Liver (tissue), 7 donors: ENCODE measurements at regions not wholly inside any gene's neighbourhood (a gene's known extent, or its start where the extent isn't known, plus 50 kb on each side); places are given as distances from the start of the nearest gene placed in this dataset.

Experiments
- DNase-seq: peaks from one replicate; pipeline ENCODE4 v3.0.0-alpha.2; 2017; ENCODE audit warnings: low spot score
- H3K27ac ChIP-seq, 2 donors: one replicate each; pipeline ENCODE4 v1.7.0; 2013; ENCODE audit warnings: inconsistent platforms in 2 of 2, low read length in 2 of 2, control low read depth in 1 of 2, low read depth in 1 of 2, mild to moderate bottlenecking in 1 of 2
- H3K27me3 ChIP-seq, 4 donors: one replicate each; pipeline versions ENCODE4 v1.6.1 to v1.7.0; 2013; ENCODE audit warnings: low read length in 3 of 4, inconsistent platforms in 1 of 4, mild to moderate bottlenecking in 1 of 4, moderate library complexity in 1 of 4; ENCODE audit not compliant: control insufficient read depth in 4 of 4, insufficient read depth in 4 of 4
- H3K36me3 ChIP-seq, 4 donors: one replicate each; pipeline versions ENCODE4 v1.6.1 to v1.7.0; 2013; ENCODE audit warnings: low read length in 3 of 4, mild to moderate bottlenecking in 3 of 4, low read depth in 1 of 4, moderate library complexity in 1 of 4; ENCODE audit not compliant: control insufficient read depth in 4 of 4, insufficient read depth in 3 of 4
- H3K4me1 ChIP-seq, 4 donors: one replicate each; pipeline versions ENCODE4 v1.6.1 to v1.7.0; 2013; ENCODE audit warnings: low read length in 3 of 4, mild to moderate bottlenecking in 3 of 4, moderate library complexity in 1 of 4; ENCODE audit not compliant: control insufficient read depth in 4 of 4, insufficient read depth in 4 of 4
- H3K4me3 ChIP-seq, 3 donors: one replicate each; pipeline versions ENCODE4 v1.6.1 to v1.7.0; 2013; ENCODE audit warnings: low read length in 3 of 3, control low read depth in 1 of 3, low read depth in 1 of 3, mild to moderate bottlenecking in 1 of 3
- H3K9ac ChIP-seq, 2 donors: one replicate each; pipeline ENCODE4 v1.7.0; 2013; ENCODE audit warnings: low read length in 2 of 2, mild to moderate bottlenecking in 2 of 2, moderate library complexity in 2 of 2, control low read depth in 1 of 2, low read depth in 1 of 2
- H3K9me3 ChIP-seq, 4 donors: one replicate each; pipeline versions ENCODE4 v1.6.1 to v1.7.0; 2013; ENCODE audit warnings: low read length in 3 of 4; ENCODE audit not compliant: control insufficient read depth in 4 of 4
- ATF3 ChIP-seq: IDR thresholded peaks from 2 replicates; pipeline ENCODE4 v1.6.1; 2016; ENCODE audit warnings: antibody characterized with exemption
- EGR1 ChIP-seq, 2 donors: IDR thresholded peaks; 2 replicates each; pipeline ENCODE4 v1.6.1; 2016 to 2018; ENCODE audit warnings: antibody characterized with exemption in 2 of 2, low read depth in 2 of 2
- FOXA1 ChIP-seq: IDR thresholded peaks from 2 replicates; pipeline ENCODE4 v1.6.1; 2016; ENCODE audit warnings: antibody characterized with exemption
- FOXA2 ChIP-seq: IDR thresholded peaks from 2 replicates; pipeline ENCODE4 v1.6.1; 2016; ENCODE audit warnings: antibody characterized with exemption
- GABPA ChIP-seq, 2 donors: IDR thresholded peaks in 1 of 2; conservative IDR thresholded peaks in 1 of 2; 2 replicates each; pipeline ENCODE4 v1.6.1; 2016; ENCODE audit warnings: antibody characterized with exemption in 2 of 2, mild to moderate bottlenecking in 1 of 2, moderate library complexity in 1 of 2
- HNF4G ChIP-seq: IDR thresholded peaks from 2 replicates; pipeline ENCODE4 v1.6.1; 2016; ENCODE audit warnings: antibody characterized with exemption
- JUND ChIP-seq, 2 donors: IDR thresholded peaks; 2 replicates each; pipeline ENCODE4 v1.6.1; 2016; ENCODE audit warnings: antibody characterized with exemption in 2 of 2
- MAX ChIP-seq: IDR thresholded peaks from 2 replicates; pipeline ENCODE4 v1.6.1; 2016; ENCODE audit warnings: antibody characterized with exemption
- NR2F2 ChIP-seq: IDR thresholded peaks from 2 replicates; pipeline ENCODE4 v1.6.1; 2016; ENCODE audit warnings: antibody characterized with exemption
- RAD21 ChIP-seq, 2 donors: IDR thresholded peaks; 2 replicates each; pipeline ENCODE4 v1.6.1; 2016; ENCODE audit warnings: antibody characterized with exemption in 2 of 2, mild to moderate bottlenecking in 2 of 2
- REST ChIP-seq: IDR thresholded peaks from 2 replicates; pipeline ENCODE4 v1.6.1; 2016; ENCODE audit warnings: antibody characterized with exemption, mild to moderate bottlenecking
- RXRA ChIP-seq, 2 donors: IDR thresholded peaks; 2 replicates each; pipeline ENCODE4 v1.6.1; 2017 to 2018; ENCODE audit warnings: antibody characterized with exemption in 2 of 2, mild to moderate bottlenecking in 1 of 2
- SP1 ChIP-seq: IDR thresholded peaks from 2 replicates; pipeline ENCODE4 v1.6.1; 2018; ENCODE audit warnings: antibody characterized with exemption, mild to moderate bottlenecking
- TAF1 ChIP-seq: conservative IDR thresholded peaks from 2 replicates; pipeline ENCODE4 v1.6.1; 2016; ENCODE audit warnings: antibody characterized with exemption, mild to moderate bottlenecking
- YY1 ChIP-seq: IDR thresholded peaks from 2 replicates; pipeline ENCODE4 v1.6.1; 2016; ENCODE audit warnings: antibody characterized with exemption, mild to moderate bottlenecking
- ZBTB33 ChIP-seq: IDR thresholded peaks from 2 replicates; pipeline ENCODE4 v1.6.1; 2016; ENCODE audit warnings: antibody characterized with exemption
- WGBS: extraction: QIAGEN DNeasy Blood & Tissue Kit; methylation state at CpG from one replicate; pipeline ENCODE4 v1.1.7; 2013; 5-methylcytosine and 5-hydroxymethylcytosine counted together
- donor health status: healthy.
- donor health status: healthy.
- donor health status: healthy.
- donor health status: healthy.

- Histone ChIP-seq H3K27ac (no peak overlapping the region), H3K36me3 (no peaks in the 10 kb centered on the region), H3K4me3 (no peak overlapping the region), H3K9ac (no peak overlapping the region), H3K4me1 (no peaks in the 10 kb centered on the region), H3K27me3 (peaks cover 0 to 5% (median 1%) of the 10 kb centered on the region in 4 donors), H3K9me3 (peaks cover 0 to 4% (median 0%) of the 10 kb centered on the region in 4 donors)
- DNase-seq, result no peak
- TF ChIP-seq FOXA1, result no peak
- TF ChIP-seq ZBTB33, result no peak
- TF ChIP-seq EGR1 (IDR thresholded peaks at IDR 0.05; ENCODE audit: low read depth in 2 of 2), result no peak
- no peak for TF ChIP-seq ATF3
- TF ChIP-seq JUND (IDR thresholded peaks at IDR 0.05), result no peak
- no peak for TF ChIP-seq TAF1
- no peak for TF ChIP-seq YY1
- TF ChIP-seq REST, result no peak
- no peak for TF ChIP-seq RXRA (IDR thresholded peaks at IDR 0.05)
- no peak for TF ChIP-seq RAD21 (IDR thresholded peaks at IDR 0.05)
- TF ChIP-seq SP1, result no peak
- no peak for TF ChIP-seq HNF4G
- TF ChIP-seq FOXA2, result no peak
- no peak for TF ChIP-seq GABPA (IDR thresholded peaks at IDR 0.05 in 1 of 2, conservative IDR thresholded peaks at IDR 0.05 in 1 of 2)
- TF ChIP-seq MAX, result no peak
- 53% methylated on average over 4 of the region's 4 CpGs for WGBS
Measured at GRCh38 chr2:6482256-6482655, 383.5 kb downstream of the CMPK2 start.

- H3K9me3 ChIP-seq, result no peaks in the 10 kb centered on the region
- TF ChIP-seq NR2F2 (peak; percentile 15), REST (no peak)
- no peak overlapping the region for H3K9ac ChIP-seq
- 49% methylated on average over 4 of the region's 4 CpGs for WGBS
- H3K36me3 ChIP-seq, result no peaks in the 10 kb centered on the region
- H3K4me1 ChIP-seq, result no peaks in the 10 kb centered on the region
- no peak for DNase-seq
- H3K27ac ChIP-seq, result no peak overlapping the region
- H3K4me3 ChIP-seq, result no peak overlapping the region
- H3K27me3 ChIP-seq, result peaks cover 0 to 4% (median 1%) of the 10 kb centered on the region in 4 donors
Measured at GRCh38 chr2:6487765-6488164, 377.9 kb downstream of the CMPK2 start.
